GM13976 (cell line): ENCODE measurements at regions not wholly inside any gene's neighbourhood (a gene's known extent, or its start where the extent isn't known, plus 50 kb on each side); places are given as distances from the start of the nearest gene placed in this dataset.
A peak's percentile ranks its signal among the peaks of the same experiment; 100 is the strongest.

Experiments used
- DNase-seq: peaks from one replicate; pipeline ENCODE4 v3.0.0; 2012; ENCODE audit warnings: low spot score
- in situ Hi-C: fragments of 300-500 bp; cut with MboI; formaldehyde crosslinking; loops from one replicate; pipeline ENCODE4 v1.12.0; 2022; ENCODE audit warnings: low sequenced_read_pairs, mixed read lengths, inconsistent platforms; ENCODE audit not compliant: unreplicated experiment
- TF ChIP-seq, protein P1 (sequence below): IDR thresholded peaks from 2 replicates; pipeline ENCODE4 v1.5.1; 2012; ENCODE audit warnings: borderline replicate concordance, mild to moderate bottlenecking; ENCODE audit not compliant: insufficient read depth; ENCODE audit errors: extremely low read depth, missing control alignments, control extremely low read depth

DNA sequence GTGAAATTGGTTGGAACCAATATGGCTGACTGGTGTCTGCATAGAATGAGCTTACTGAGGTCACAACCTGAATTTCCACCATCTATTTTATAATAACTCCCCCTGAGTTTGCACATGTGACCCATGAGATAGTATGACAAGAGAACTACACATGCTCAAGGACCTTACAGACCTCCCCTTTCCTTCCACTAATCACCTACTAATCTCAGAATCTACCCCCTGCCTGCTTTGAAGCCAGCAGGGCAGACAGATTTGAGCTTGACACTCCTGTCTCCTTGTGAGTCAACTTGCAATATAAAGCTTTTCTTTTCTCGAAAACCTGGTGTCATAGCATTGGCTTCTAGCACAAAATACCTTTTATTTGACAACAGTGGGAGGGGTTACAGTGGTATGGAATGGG is 248.4 kb downstream of the RFC3 start:
- no peak for DNase-seq
- in situ Hi-C loops, result no loop called here
- TF ChIP-seq, protein P1, sequence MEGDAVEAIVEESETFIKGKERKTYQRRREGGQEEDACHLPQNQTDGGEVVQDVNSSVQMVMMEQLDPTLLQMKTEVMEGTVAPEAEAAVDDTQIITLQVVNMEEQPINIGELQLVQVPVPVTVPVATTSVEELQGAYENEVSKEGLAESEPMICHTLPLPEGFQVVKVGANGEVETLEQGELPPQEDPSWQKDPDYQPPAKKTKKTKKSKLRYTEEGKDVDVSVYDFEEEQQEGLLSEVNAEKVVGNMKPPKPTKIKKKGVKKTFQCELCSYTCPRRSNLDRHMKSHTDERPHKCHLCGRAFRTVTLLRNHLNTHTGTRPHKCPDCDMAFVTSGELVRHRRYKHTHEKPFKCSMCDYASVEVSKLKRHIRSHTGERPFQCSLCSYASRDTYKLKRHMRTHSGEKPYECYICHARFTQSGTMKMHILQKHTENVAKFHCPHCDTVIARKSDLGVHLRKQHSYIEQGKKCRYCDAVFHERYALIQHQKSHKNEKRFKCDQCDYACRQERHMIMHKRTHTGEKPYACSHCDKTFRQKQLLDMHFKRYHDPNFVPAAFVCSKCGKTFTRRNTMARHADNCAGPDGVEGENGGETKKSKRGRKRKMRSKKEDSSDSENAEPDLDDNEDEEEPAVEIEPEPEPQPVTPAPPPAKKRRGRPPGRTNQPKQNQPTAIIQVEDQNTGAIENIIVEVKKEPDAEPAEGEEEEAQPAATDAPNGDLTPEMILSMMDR, result no peak

DNA sequence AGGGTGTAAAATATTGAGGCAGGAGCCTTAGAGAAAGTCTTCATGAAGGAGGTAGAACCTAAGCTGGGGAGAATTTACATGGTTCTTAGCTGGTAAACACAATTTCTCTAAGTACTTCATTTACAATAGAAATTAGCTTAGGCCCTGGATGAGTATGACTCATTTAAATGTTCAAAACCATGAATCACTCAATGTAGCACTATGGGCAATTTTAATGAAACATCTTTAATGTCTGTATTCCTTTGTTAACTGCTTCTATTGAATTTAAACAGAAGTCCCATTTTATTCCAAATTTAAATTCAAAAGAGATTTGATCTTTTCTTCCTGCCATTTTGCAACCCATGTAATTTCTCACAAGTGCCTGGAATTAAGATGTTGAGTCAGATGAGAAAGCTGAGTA is 252.1 kb downstream of the RFC3 start:
- in situ Hi-C loops, result loop anchor here (10.0 kb wide), 1 partner anchor 275 kb away; no protein-coding TSS in a partner anchor
- TF ChIP-seq, protein P1, result no peak

DNA sequence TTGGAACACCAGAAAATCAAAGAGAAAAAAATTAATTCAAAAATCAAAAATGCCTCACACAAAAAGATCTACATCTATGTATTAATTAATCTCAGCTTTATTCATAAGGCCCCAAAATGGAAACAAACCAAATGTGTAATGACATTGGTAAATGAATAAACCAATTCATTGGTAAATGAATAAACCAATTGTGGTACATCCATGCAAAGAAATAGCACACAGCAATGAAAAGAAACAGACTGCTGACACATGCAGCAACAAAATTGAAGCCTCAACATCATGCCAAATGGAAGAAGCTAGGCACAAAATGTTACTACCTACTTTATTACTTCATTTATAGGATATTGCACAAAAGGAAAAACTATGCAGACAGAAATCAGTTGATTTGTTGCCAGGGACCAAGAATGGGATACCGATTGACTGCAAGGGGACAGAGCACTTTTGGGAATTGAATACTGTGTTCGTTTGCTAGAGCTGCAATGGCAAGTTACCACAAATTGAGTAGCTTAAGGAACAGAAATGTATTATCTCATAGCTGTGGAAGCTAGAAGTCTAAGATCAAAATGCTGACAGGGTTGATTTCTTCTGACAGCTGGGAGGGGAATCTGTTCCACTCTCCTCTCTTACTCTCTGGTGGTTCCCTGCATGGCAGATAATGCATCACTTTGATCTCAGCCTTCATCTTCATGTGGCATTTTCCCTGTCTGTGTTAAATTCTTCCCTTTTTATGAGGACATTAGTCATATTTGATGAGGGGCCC is 252.8 kb downstream of the RFC3 start:
- DNase-seq, result no peak
- TF ChIP-seq, protein P1, result no peak
- in situ Hi-C loops, result loop anchor here (10.0 kb wide), 1 partner anchor 276 kb away; no protein-coding TSS in a partner anchor

More for the DNA sequence above, 252.1 kb downstream of the RFC3 start:
- DNase-seq, result no peak

GRCh38 chr13:34076319-34076718 is 258.4 kb downstream of the RFC3 start:
- in situ Hi-C loops, result loop anchor here (10.0 kb wide), 1 partner anchor 282 kb away; no protein-coding TSS in a partner anchor
- TF ChIP-seq, protein P1, result no peak
- DNase-seq, result no peak

GRCh38 chr13:34076943-34077703 is 259.2 kb downstream of the RFC3 start:
- TF ChIP-seq, protein P1, result peak; percentile 7
- no peak for DNase-seq
- in situ Hi-C loops, result loop anchor here (10.0 kb wide), 1 partner anchor 282 kb away; no protein-coding TSS in a partner anchor

DNA sequence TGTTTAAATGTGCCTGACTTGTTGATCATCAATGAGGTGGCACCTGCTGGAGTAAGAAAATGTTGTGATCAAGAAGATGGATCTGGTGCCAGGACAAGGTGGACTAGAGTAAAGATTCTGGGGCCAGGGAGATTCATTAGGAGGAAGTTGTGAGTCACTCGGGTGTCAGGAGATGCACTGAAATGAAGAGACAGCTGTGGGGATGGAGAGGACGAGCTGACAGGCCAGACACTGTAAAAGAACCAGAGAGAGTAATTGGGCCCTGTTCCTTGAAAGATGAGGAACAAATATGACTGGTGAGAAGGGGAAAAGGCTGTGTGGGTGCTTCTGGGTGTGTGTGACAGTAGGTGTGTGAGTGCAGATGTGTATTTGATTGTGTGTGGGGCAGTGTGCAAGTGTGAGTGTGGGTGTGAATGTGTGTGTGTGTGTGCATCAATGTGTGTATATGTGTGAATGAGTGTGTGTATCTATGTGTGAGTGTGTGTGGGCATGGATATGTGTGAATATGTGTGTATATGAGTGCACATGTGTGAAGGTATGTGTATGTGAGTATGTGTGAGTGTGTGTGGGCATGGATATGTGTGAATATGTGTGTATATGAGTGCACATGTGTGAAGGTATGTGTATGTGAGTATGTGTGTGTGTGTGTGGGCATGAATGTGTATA is 260.5 kb downstream of the RFC3 start:
- in situ Hi-C loops, result loop anchor here (10.0 kb wide), 1 partner anchor 284 kb away; no protein-coding TSS in a partner anchor
- DNase-seq, result no peak
- TF ChIP-seq, protein P1, result no peak
